HepG2 (cell line): ENCODE measurements at regions not wholly inside any gene's neighbourhood (a gene's known extent, or its start where the extent isn't known, plus 50 kb on each side); places are given as distances from the start of the nearest gene placed in this dataset.

Experiments
- ATAC-seq: fragments of 200-7000 bp; cut with Tn5 transposase; 3 replicates; pipeline ENCODE4 v1.9.1; 2020; ENCODE audit warnings: mild to moderate bottlenecking, moderate library complexity
- BruUV-seq: library from RNA; stranded (reverse); fragments of 400-500 nt; replicated peaks from 2 replicates; lab custom pipeline; 2021; lab: Mats Ljungman, UMichigan
- CTCF ChIA-PET: fragments of 300-600 bp; formaldehyde crosslinking; extraction: SDS; loops from one replicate; lab custom pipeline; 2021; ENCODE audit warnings: low total read pairs, inconsistent platforms, low intra/inter-chr PET ratio; lab: Yijun Ruan, JAX
- POLR2A ChIA-PET: fragments of 350-600 bp; sonication (Branson Sonifier 250); formaldehyde crosslinking; loops from one replicate; lab custom pipeline; 2020; ENCODE audit warnings: antibody characterized with exemption, inconsistent platforms; lab: Yijun Ruan, JAX
- DNase-seq: peaks from one replicate; pipeline ENCODE4 v3.0.0-alpha.2; 2015; ENCODE audit warnings: low spot score
- FAIRE-seq: peaks from 3 replicates; lab custom pipeline; 2011; peaks lifted over from hg19 to GRCh38; lab: Jason Lieb, UNC
- H2AFZ ChIP-seq: one replicate; pipeline ENCODE4 v1.6.1; 2011; ENCODE audit warnings: low read length, inconsistent platforms
- H3K27ac ChIP-seq: fragments of 300-600 bp; 3 replicates; pipeline ENCODE4 v1.8.0; 2011; ENCODE audit warnings: mixed run types, mild to moderate bottlenecking, mixed read lengths, low read length, inconsistent platforms; ENCODE audit not compliant: insufficient read depth; ENCODE audit errors: extremely low read length
- H3K27me3 ChIP-seq, 2 experiments: fragments of 200-600 bp in 1 of 2; 2 replicates in 1 of 2; 3 replicates in 1 of 2; pipeline versions ENCODE4 v1.6.0 to v1.8.0; 2011; ENCODE audit warnings: low read length in 2 of 2, mild to moderate bottlenecking in 2 of 2, moderate library complexity in 2 of 2, inconsistent platforms in 1 of 2; ENCODE audit not compliant: insufficient read depth in 2 of 2, control insufficient read depth in 1 of 2
- H3K36me3 ChIP-seq, 2 experiments: fragments of 200-600 bp in 1 of 2; replicated peaks in 1 of 2; 2 replicates in 1 of 2; 3 replicates in 1 of 2; pipeline versions ENCODE4 v1.5.1 to v1.8.0; 2011; ENCODE audit warnings: low read length in 2 of 2, inconsistent platforms in 1 of 2; ENCODE audit not compliant: insufficient read depth in 2 of 2, control insufficient read depth in 1 of 2
- H3K4me1 ChIP-seq: 2 replicates; pipeline ENCODE4 v1.5.1; 2012; ENCODE audit warnings: low read length, inconsistent platforms; ENCODE audit not compliant: insufficient read depth
- H3K4me2 ChIP-seq: 2 replicates; pipeline ENCODE4 v1.6.0; 2011; ENCODE audit warnings: low read depth, low read length, inconsistent platforms
- H3K4me3 ChIP-seq, 3 experiments: fragments of 200-600 bp in 1 of 3; sonication (generic), shearing (Covaris generic) in 1 of 3; replicated peaks in 1 of 3; 2 replicates each; pipeline ENCODE4 v1.5.1; 2011 to 2016; ENCODE audit warnings: low read length in 3 of 3, inconsistent platforms in 2 of 3, low read depth in 2 of 3, mild to moderate bottlenecking in 2 of 3, control low read depth in 1 of 3, mixed read lengths in 1 of 3; ENCODE audit not compliant: insufficient read depth in 1 of 3
- H3K79me2 ChIP-seq: one replicate; pipeline ENCODE4 v1.6.1; 2011; ENCODE audit warnings: low read length, inconsistent platforms; ENCODE audit not compliant: insufficient read depth
- H3K9ac ChIP-seq: 2 replicates; pipeline ENCODE4 v1.6.0; 2011; ENCODE audit warnings: mild to moderate bottlenecking, low read depth, low read length, inconsistent platforms; ENCODE audit not compliant: insufficient read depth
- H3K9me3 ChIP-seq: 2 replicates; pipeline ENCODE4 v1.5.1; 2012; ENCODE audit warnings: mild to moderate bottlenecking, low read length
- H4K20me1 ChIP-seq: 2 replicates; pipeline ENCODE4 v1.6.0; 2011; ENCODE audit warnings: inconsistent platforms, mild to moderate bottlenecking, low read length, moderate library complexity; ENCODE audit not compliant: insufficient read depth
- DPF2 ChIP-seq: sonication (generic); formaldehyde crosslinking; IDR thresholded peaks from 2 replicates; pipeline ENCODE4 v1.4.0; 2020; ENCODE audit warnings: mild to moderate bottlenecking, low read depth, missing genetic modification reagents, borderline replicate concordance
- FOXA1 ChIP-seq, 2 experiments: fragments of 450-650 bp in 1 of 2; sonication (generic) in 1 of 2; formaldehyde crosslinking in 1 of 2; IDR thresholded peaks; 2 replicates each; pipeline versions ENCODE4 v1.4.0 to v1.6.1; 2016 to 2020; ENCODE audit warnings: missing genetic modification reagents in 1 of 2
- MZF1 ChIP-seq: sonication (generic); formaldehyde crosslinking; IDR thresholded peaks from 2 replicates; pipeline ENCODE4 v1.8.1; 2023; ENCODE audit warnings: mild to moderate bottlenecking, missing genetic modification reagents, borderline replicate concordance
- RBFOX2 ChIP-seq: fragments of 200-400 bp; formaldehyde crosslinking; IDR thresholded peaks from 2 replicates; pipeline ENCODE4 v1.6.1; 2017; ENCODE audit warnings: low read depth, mild to moderate bottlenecking, low read length
- TAF1 ChIP-seq: sonication (generic); formaldehyde crosslinking; IDR thresholded peaks from 2 replicates; pipeline ENCODE4 v1.4.0; 2020; ENCODE audit warnings: missing genetic modification reagents
- ZFP90 ChIP-seq: sonication (generic); formaldehyde crosslinking; IDR thresholded peaks from 2 replicates; pipeline ENCODE4 v1.8.0; 2022; ENCODE audit warnings: missing genetic modification reagents, mild to moderate bottlenecking, inconsistent platforms, borderline replicate concordance
- ZNF7 ChIP-seq: IDR thresholded peaks from 2 replicates; pipeline ENCODE4 v1.6.1; 2016; ENCODE audit warnings: missing biosample characterization, missing genetic modification reagents
- ZNF746 ChIP-seq: sonication (generic); formaldehyde crosslinking; IDR thresholded peaks from 2 replicates; pipeline ENCODE4 v1.8.0; 2022; ENCODE audit warnings: mild to moderate bottlenecking, missing genetic modification reagents
- ZNF777 ChIP-seq: sonication (generic); formaldehyde crosslinking; IDR thresholded peaks from 2 replicates; pipeline ENCODE4 v1.4.0; 2020; ENCODE audit warnings: missing genetic modification reagents
- WGBS: methylation state at CpG from one replicate; pipeline ENCODE4 v1.1.6; 2017; ENCODE audit warnings: low lambda C conversion rate; 5-methylcytosine and 5-hydroxymethylcytosine counted together
- in situ Hi-C: cut with HindIII; loops from 2 replicates; pipeline ENCODE4 v1.10.0; 2017; ENCODE audit warnings: low pct_unique_long_range_greater_than_20kb; ENCODE audit not compliant: extremely low pct_ligation_motif_present
- intact Hi-C: fragments of 100-400 bp; cut with micrococcal nuclease; formaldehyde crosslinking; loops from one replicate; pipeline ENCODE4 v1.10.0; 2022; ENCODE audit not compliant: unreplicated experiment
- TF ChIP-seq, protein P1 (sequence below): sonication (generic); formaldehyde crosslinking; IDR thresholded peaks from 2 replicates; pipeline ENCODE4 v1.8.0; 2022; ENCODE audit warnings: mild to moderate bottlenecking, missing genetic modification reagents, moderate library complexity
- TF ChIP-seq, protein P2 (sequence below): sonication (generic); formaldehyde crosslinking; IDR thresholded peaks from 2 replicates; pipeline ENCODE4 v1.5.0; 2020; ENCODE audit warnings: missing genetic modification reagents, mild to moderate bottlenecking, borderline replicate concordance
- TF ChIP-seq, protein P3 (sequence below): sonication (generic); formaldehyde crosslinking; IDR thresholded peaks from 2 replicates; pipeline ENCODE4 v1.4.0; 2020; ENCODE audit warnings: missing genetic modification reagents

DNA sequence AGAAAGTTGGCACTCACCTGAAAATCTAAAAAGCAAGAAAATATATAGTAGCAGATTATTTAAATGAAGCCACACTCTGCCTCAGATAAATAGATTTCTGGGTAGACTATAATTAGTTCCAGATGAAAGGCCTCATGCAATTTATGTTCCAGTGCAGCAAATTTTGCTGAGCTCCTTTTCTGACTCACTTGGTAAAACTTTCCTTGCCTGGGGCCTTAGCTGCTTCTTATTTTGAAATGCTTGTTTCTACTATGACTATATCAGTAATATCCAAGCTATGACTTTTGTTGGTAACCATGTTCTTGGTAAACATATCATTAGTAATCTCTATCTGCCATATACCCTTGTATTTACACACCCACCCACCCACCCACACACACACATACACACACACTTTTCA lies 961.8 kb downstream of the SH3BGRL start:
- CTCF ChIA-PET: no interaction called here
- Histone ChIP-seq H3K4me1 (no peaks in the 10 kb centered on the region), H3K4me3 (no peak overlapping the region), H3K36me3 (no peaks in the 10 kb centered on the region), H3K4me2 (no peak overlapping the region), H3K79me2 (no peaks in the 10 kb centered on the region), H2AFZ (no peak overlapping the region), H3K27ac (no peak overlapping the region), H3K9ac (no peak overlapping the region), H3K27me3 (no peaks in the 10 kb centered on the region), H3K9me3 (peaks cover 52% of the 10 kb centered on the region), H4K20me1 (no peaks in the 10 kb centered on the region)
- no TSS peak for BruUV-seq
- ATAC-seq: no peak
- no peak for TF ChIP-seq ZNF7 (CRISPR knock-in tag)
- TF ChIP-seq ZNF777 (CRISPR knock-in tag): no peak
- TF ChIP-seq ZFP90 (CRISPR knock-in tag): no peak
- TF ChIP-seq TAF1 (CRISPR knock-in tag): no peak
- no peak for TF ChIP-seq DPF2 (CRISPR knock-in tag)
- TF ChIP-seq, protein P1, sequence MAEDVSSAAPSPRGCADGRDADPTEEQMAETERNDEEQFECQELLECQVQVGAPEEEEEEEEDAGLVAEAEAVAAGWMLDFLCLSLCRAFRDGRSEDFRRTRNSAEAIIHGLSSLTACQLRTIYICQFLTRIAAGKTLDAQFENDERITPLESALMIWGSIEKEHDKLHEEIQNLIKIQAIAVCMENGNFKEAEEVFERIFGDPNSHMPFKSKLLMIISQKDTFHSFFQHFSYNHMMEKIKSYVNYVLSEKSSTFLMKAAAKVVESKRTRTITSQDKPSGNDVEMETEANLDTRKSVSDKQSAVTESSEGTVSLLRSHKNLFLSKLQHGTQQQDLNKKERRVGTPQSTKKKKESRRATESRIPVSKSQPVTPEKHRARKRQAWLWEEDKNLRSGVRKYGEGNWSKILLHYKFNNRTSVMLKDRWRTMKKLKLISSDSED (CRISPR knock-in tag): no peak
- POLR2A ChIA-PET: no interaction called here
- in situ Hi-C loops: no loop called here
- DNase-seq: no peak
- no peak for FAIRE-seq
- intact Hi-C loops: no loop called here

DNA sequence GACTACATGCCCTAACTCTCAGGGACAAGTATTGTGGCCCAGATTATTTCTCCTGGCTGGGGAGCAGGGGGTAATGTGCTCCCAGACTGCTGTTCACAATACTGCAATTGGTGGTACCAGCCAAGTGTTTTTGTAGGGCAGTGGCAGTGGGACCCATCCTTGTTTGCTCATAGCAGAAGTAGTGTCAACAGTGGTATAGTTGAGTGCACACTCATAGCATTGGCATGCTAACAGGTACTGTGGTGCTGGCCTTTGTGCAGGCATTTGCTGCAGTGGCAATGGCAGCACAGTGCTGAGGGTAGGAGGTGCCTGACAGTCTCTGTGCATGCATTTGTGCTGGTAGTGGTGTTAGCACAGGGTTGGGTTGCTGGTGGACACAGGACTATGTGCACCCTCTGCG lies 995.0 kb downstream of the SH3BGRL start:
- FAIRE-seq (no peak), ATAC-seq (no peak), DNase-seq (no peak)
- Histone ChIP-seq H3K9me3 (peaks cover 31% of the 10 kb centered on the region), H4K20me1 (no peaks in the 10 kb centered on the region), H3K4me3 (no peak overlapping the region), H3K27me3 (no peaks in the 10 kb centered on the region), H3K79me2 (no peaks in the 10 kb centered on the region), H3K9ac (no peak overlapping the region), H2AFZ (no peak overlapping the region), H3K36me3 (no peaks in the 10 kb centered on the region), H3K4me2 (no peak overlapping the region), H3K27ac (no peak overlapping the region), H3K4me1 (no peaks in the 10 kb centered on the region)
- intact Hi-C loops (no loop called here), in situ Hi-C loops (no loop called here)
- WGBS: no CpG with 5 or more reads among the region's 1 CpG
- ChIA-PET CTCF (no interaction called here), POLR2A (no interaction called here)
- TF ChIP-seq FOXA1 (IDR thresholded peaks at IDR 0.05) (no peak), FOXA1 (CRISPR knock-in tag; IDR thresholded peaks at IDR 0.05) (no peak), RBFOX2 (no peak), MZF1 (CRISPR knock-in tag) (no peak), ZNF746 (CRISPR knock-in tag) (no peak)
- TF ChIP-seq, protein P2, sequence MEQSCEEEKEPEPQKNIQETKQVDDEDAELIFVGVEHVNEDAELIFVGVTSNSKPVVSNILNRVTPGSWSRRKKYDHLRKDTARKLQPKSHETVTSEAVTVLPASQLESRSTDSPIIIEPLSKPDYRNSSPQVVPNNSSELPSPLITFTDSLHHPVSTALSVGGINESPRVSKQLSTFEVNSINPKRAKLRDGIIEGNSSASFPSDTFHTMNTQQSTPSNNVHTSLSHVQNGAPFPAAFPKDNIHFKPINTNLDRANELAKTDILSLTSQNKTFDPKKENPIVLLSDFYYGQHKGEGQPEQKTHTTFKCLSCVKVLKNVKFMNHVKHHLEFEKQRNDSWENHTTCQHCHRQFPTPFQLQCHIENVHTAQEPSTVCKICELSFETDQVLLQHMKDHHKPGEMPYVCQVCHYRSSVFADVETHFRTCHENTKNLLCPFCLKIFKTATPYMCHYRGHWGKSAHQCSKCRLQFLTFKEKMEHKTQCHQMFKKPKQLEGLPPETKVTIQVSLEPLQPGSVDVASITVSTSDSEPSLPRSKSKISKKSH (CRISPR knock-in tag): no peak
- TF ChIP-seq, protein P3, sequence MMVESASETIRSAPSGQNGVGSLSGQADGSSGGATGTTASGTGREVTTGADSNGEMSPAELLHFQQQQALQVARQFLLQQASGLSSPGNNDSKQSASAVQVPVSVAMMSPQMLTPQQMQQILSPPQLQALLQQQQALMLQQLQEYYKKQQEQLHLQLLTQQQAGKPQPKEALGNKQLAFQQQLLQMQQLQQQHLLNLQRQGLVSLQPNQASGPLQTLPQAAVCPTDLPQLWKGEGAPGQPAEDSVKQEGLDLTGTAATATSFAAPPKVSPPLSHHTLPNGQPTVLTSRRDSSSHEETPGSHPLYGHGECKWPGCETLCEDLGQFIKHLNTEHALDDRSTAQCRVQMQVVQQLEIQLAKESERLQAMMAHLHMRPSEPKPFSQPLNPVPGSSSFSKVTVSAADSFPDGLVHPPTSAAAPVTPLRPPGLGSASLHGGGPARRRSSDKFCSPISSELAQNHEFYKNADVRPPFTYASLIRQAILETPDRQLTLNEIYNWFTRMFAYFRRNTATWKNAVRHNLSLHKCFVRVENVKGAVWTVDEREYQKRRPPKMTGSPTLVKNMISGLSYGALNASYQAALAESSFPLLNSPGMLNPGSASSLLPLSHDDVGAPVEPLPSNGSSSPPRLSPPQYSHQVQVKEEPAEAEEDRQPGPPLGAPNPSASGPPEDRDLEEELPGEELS (CRISPR knock-in tag): no peak
- BruUV-seq: no TSS peak
